ENCODE measurements at regions not wholly inside any gene's neighbourhood (a gene's known extent, or its start where the extent isn't known, plus 50 kb on each side); places are given as distances from the start of the nearest gene placed in this dataset.
A peak's percentile ranks its signal among the peaks of the same experiment; 100 is the strongest.

DNA sequence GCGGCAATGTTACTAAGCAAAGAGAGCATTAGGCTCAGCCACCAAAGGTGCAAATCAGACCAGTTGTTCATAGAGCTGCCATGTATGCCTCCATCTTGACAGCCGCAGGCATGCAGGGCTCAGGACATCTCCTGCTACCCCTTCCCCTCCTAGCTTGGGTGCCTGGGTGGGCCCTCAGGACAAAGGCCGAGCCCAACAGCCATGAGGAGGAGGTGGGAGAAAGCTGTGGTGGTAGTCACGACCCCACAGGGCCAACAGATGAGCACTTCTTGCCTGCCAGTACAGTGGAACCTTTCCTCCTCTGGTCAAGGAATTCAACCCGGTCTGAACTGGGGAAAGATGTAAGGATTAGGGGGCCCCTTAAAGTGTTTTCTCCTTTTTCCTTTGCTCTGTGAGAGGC is 386.4 kb upstream of the SLITRK6 start:
- no peak overlapping the region for H2BK20ac ChIP-seq (ENCODE audit: low read depth, low read length, poor library complexity, severe bottlenecking)
- no peak overlapping the region for H2BK120ac ChIP-seq (ENCODE audit: low read depth, low read length, poor library complexity, severe bottlenecking)
- H3K23me2 ChIP-seq (ENCODE audit: insufficient read length, low read depth, low read length, poor library complexity, severe bottlenecking) = no peaks in the 10 kb centered on the region
- H3K14ac ChIP-seq (ENCODE audit: insufficient read depth, low read length) = no peak overlapping the region
- H3K9ac ChIP-seq (ENCODE audit: extremely low read depth, insufficient read length, low read length) = no peak overlapping the region
- H3K23ac ChIP-seq (ENCODE audit: insufficient read length, low read depth, low read length) = no peak overlapping the region
- Mint-ChIP-seq H3K36me3 (ENCODE audit: insufficient read depth in 1 of 3, low read depth in 3 of 3) (peaks cover 0 to 8% (median 0%) of the 10 kb centered on the region in 3 experiments; a peak in 3 of 7 replicates), H3K4me3 (no peak overlapping the region), H3K4me1 (peaks cover 14 to 15% of the 10 kb centered on the region in 2 experiments), H3K9me3 (no peaks in the 10 kb centered on the region; a peak in 1 of 5 replicates), H3K27ac (0 out of 7 replicates have a peak overlapping the region, but pooled peaks of 1 of the 3 experiments have one; percentile 34), H3K27me3 (ENCODE audit: low read depth) (no peaks in the 10 kb centered on the region; the same call in 1 of the 2 replicates)
- no peaks in the 10 kb centered on the region for H3K79me1 ChIP-seq (ENCODE audit: insufficient read depth, low read depth, low read length, poor library complexity, severe bottlenecking)
- H4K8ac ChIP-seq (replicated peaks; ENCODE audit: insufficient read length, low read depth, low read length) = no peak overlapping the region
- no peak for DNase-seq
- H3K18ac ChIP-seq (ENCODE audit: insufficient read length, low read depth, low read length) = no peak overlapping the region
- no peak overlapping the region for H3K56ac ChIP-seq (ENCODE audit: insufficient read length, low read depth, low read length)
- WGBS (ENCODE audit: extremely low coverage, insufficient read length, low lambda C conversion rate) = no CpG with 5 or more reads among the region's 5 CpGs
- TF ChIP-seq, protein P1, sequence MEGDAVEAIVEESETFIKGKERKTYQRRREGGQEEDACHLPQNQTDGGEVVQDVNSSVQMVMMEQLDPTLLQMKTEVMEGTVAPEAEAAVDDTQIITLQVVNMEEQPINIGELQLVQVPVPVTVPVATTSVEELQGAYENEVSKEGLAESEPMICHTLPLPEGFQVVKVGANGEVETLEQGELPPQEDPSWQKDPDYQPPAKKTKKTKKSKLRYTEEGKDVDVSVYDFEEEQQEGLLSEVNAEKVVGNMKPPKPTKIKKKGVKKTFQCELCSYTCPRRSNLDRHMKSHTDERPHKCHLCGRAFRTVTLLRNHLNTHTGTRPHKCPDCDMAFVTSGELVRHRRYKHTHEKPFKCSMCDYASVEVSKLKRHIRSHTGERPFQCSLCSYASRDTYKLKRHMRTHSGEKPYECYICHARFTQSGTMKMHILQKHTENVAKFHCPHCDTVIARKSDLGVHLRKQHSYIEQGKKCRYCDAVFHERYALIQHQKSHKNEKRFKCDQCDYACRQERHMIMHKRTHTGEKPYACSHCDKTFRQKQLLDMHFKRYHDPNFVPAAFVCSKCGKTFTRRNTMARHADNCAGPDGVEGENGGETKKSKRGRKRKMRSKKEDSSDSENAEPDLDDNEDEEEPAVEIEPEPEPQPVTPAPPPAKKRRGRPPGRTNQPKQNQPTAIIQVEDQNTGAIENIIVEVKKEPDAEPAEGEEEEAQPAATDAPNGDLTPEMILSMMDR (conservative IDR thresholded peaks at IDR 0.05) = no peak
- H3K4me2 ChIP-seq (ENCODE audit: insufficient read depth, insufficient read length, low read length) = no peak overlapping the region
- H2AK5ac ChIP-seq (ENCODE audit: insufficient read length, low read length) = no peak overlapping the region
- no peaks in the 10 kb centered on the region for H3K9me3 ChIP-seq (ENCODE audit: control insufficient read depth, low read depth, low read length)
- no peak overlapping the region for H2BK5ac ChIP-seq (ENCODE audit: insufficient read length, low read length)
- H4K20me1 ChIP-seq (ENCODE audit: control insufficient read depth, insufficient read depth, insufficient read length) = no peaks in the 10 kb centered on the region
- H4K91ac ChIP-seq (ENCODE audit: insufficient read length, low read depth, low read length) = no peak overlapping the region
- H2BK12ac ChIP-seq (ENCODE audit: insufficient read length, low read depth, low read length) = no peak overlapping the region
- no peaks in the 10 kb centered on the region; the same call in 1 of the 2 replicates for H3K4me1 ChIP-seq (ENCODE audit: insufficient read depth, low read length)
- no peak overlapping the region for H2BK15ac ChIP-seq (ENCODE audit: low read depth, low read length)
- H3K79me2 ChIP-seq (ENCODE audit: insufficient read depth, low read length) = no peaks in the 10 kb centered on the region
- H3T11ph ChIP-seq (ENCODE audit: low read length) = no peak overlapping the region
- no peaks in the 10 kb centered on the region for H3K27me3 ChIP-seq (ENCODE audit: insufficient read depth, low read length)
- H2AFZ ChIP-seq (ENCODE audit: low read length) = no peak overlapping the region
- no peak overlapping the region for H4K5ac ChIP-seq (ENCODE audit: insufficient read length, low read depth, low read length)
- H3K4ac ChIP-seq (ENCODE audit: low read depth, low read length) = no peak overlapping the region
- H3K27ac ChIP-seq (ENCODE audit: insufficient read length, low read depth, low read length) = no peak overlapping the region

Data from H9 (cell line).